Liver (tissue), 7 donors: ENCODE measurements at regions not wholly inside any gene's neighbourhood (a gene's known extent, or its start where the extent isn't known, plus 50 kb on each side); places are given as distances from the start of the nearest gene placed in this dataset.

Experiments
- DNase-seq: peaks from one replicate; pipeline ENCODE4 v3.0.0-alpha.2; 2017; ENCODE audit warnings: low spot score
- H3K27ac ChIP-seq, 2 donors: one replicate each; pipeline ENCODE4 v1.7.0; 2013; ENCODE audit warnings: inconsistent platforms in 2 of 2, low read length in 2 of 2, control low read depth in 1 of 2, low read depth in 1 of 2, mild to moderate bottlenecking in 1 of 2
- H3K27me3 ChIP-seq, 4 donors: one replicate each; pipeline versions ENCODE4 v1.6.1 to v1.7.0; 2013; ENCODE audit warnings: low read length in 3 of 4, inconsistent platforms in 1 of 4, mild to moderate bottlenecking in 1 of 4, moderate library complexity in 1 of 4; ENCODE audit not compliant: control insufficient read depth in 4 of 4, insufficient read depth in 4 of 4
- H3K36me3 ChIP-seq, 4 donors: one replicate each; pipeline versions ENCODE4 v1.6.1 to v1.7.0; 2013; ENCODE audit warnings: low read length in 3 of 4, mild to moderate bottlenecking in 3 of 4, low read depth in 1 of 4, moderate library complexity in 1 of 4; ENCODE audit not compliant: control insufficient read depth in 4 of 4, insufficient read depth in 3 of 4
- H3K4me1 ChIP-seq, 4 donors: one replicate each; pipeline versions ENCODE4 v1.6.1 to v1.7.0; 2013; ENCODE audit warnings: low read length in 3 of 4, mild to moderate bottlenecking in 3 of 4, moderate library complexity in 1 of 4; ENCODE audit not compliant: control insufficient read depth in 4 of 4, insufficient read depth in 4 of 4
- H3K4me3 ChIP-seq, 3 donors: one replicate each; pipeline versions ENCODE4 v1.6.1 to v1.7.0; 2013; ENCODE audit warnings: low read length in 3 of 3, control low read depth in 1 of 3, low read depth in 1 of 3, mild to moderate bottlenecking in 1 of 3
- H3K9ac ChIP-seq, 2 donors: one replicate each; pipeline ENCODE4 v1.7.0; 2013; ENCODE audit warnings: low read length in 2 of 2, mild to moderate bottlenecking in 2 of 2, moderate library complexity in 2 of 2, control low read depth in 1 of 2, low read depth in 1 of 2
- H3K9me3 ChIP-seq, 4 donors: one replicate each; pipeline versions ENCODE4 v1.6.1 to v1.7.0; 2013; ENCODE audit warnings: low read length in 3 of 4; ENCODE audit not compliant: control insufficient read depth in 4 of 4
- ATF3 ChIP-seq: IDR thresholded peaks from 2 replicates; pipeline ENCODE4 v1.6.1; 2016; ENCODE audit warnings: antibody characterized with exemption
- EGR1 ChIP-seq, 2 donors: IDR thresholded peaks; 2 replicates each; pipeline ENCODE4 v1.6.1; 2016 to 2018; ENCODE audit warnings: antibody characterized with exemption in 2 of 2, low read depth in 2 of 2
- FOXA1 ChIP-seq: IDR thresholded peaks from 2 replicates; pipeline ENCODE4 v1.6.1; 2016; ENCODE audit warnings: antibody characterized with exemption
- FOXA2 ChIP-seq: IDR thresholded peaks from 2 replicates; pipeline ENCODE4 v1.6.1; 2016; ENCODE audit warnings: antibody characterized with exemption
- GABPA ChIP-seq, 2 donors: IDR thresholded peaks in 1 of 2; conservative IDR thresholded peaks in 1 of 2; 2 replicates each; pipeline ENCODE4 v1.6.1; 2016; ENCODE audit warnings: antibody characterized with exemption in 2 of 2, mild to moderate bottlenecking in 1 of 2, moderate library complexity in 1 of 2
- HNF4A ChIP-seq, 2 donors: conservative IDR thresholded peaks; 2 replicates each; pipeline ENCODE4 v1.6.1; 2016; ENCODE audit warnings: antibody characterized with exemption in 2 of 2, mild to moderate bottlenecking in 2 of 2
- HNF4G ChIP-seq: IDR thresholded peaks from 2 replicates; pipeline ENCODE4 v1.6.1; 2016; ENCODE audit warnings: antibody characterized with exemption
- JUND ChIP-seq, 2 donors: IDR thresholded peaks; 2 replicates each; pipeline ENCODE4 v1.6.1; 2016; ENCODE audit warnings: antibody characterized with exemption in 2 of 2
- MAX ChIP-seq: IDR thresholded peaks from 2 replicates; pipeline ENCODE4 v1.6.1; 2016; ENCODE audit warnings: antibody characterized with exemption
- NR2F2 ChIP-seq: IDR thresholded peaks from 2 replicates; pipeline ENCODE4 v1.6.1; 2016; ENCODE audit warnings: antibody characterized with exemption
- RAD21 ChIP-seq, 2 donors: IDR thresholded peaks; 2 replicates each; pipeline ENCODE4 v1.6.1; 2016; ENCODE audit warnings: antibody characterized with exemption in 2 of 2, mild to moderate bottlenecking in 2 of 2
- REST ChIP-seq: IDR thresholded peaks from 2 replicates; pipeline ENCODE4 v1.6.1; 2016; ENCODE audit warnings: antibody characterized with exemption, mild to moderate bottlenecking
- SP1 ChIP-seq: IDR thresholded peaks from 2 replicates; pipeline ENCODE4 v1.6.1; 2018; ENCODE audit warnings: antibody characterized with exemption, mild to moderate bottlenecking
- TAF1 ChIP-seq: conservative IDR thresholded peaks from 2 replicates; pipeline ENCODE4 v1.6.1; 2016; ENCODE audit warnings: antibody characterized with exemption, mild to moderate bottlenecking
- YY1 ChIP-seq: IDR thresholded peaks from 2 replicates; pipeline ENCODE4 v1.6.1; 2016; ENCODE audit warnings: antibody characterized with exemption, mild to moderate bottlenecking
- ZBTB33 ChIP-seq: IDR thresholded peaks from 2 replicates; pipeline ENCODE4 v1.6.1; 2016; ENCODE audit warnings: antibody characterized with exemption
- WGBS: extraction: QIAGEN DNeasy Blood & Tissue Kit; methylation state at CpG from one replicate; pipeline ENCODE4 v1.1.7; 2013; 5-methylcytosine and 5-hydroxymethylcytosine counted together
- donor health status: healthy.
- donor health status: healthy.
- donor health status: healthy.
- donor health status: healthy.

GRCh38 chr6:33960345-33961313 lies 156.8 kb upstream of the MLN start (continued):
- TF ChIP-seq REST (no peak), ZBTB33 (no peak), ATF3 (no peak), MAX (no peak), YY1 (no peak), RAD21 (IDR thresholded peaks at IDR 0.05) (no peak), NR2F2 (no peak)

GRCh38 chr6:33959661-33960344 lies 156.0 kb upstream of the MLN start:
- no peak for DNase-seq
- no peak for TF ChIP-seq NR2F2
- TF ChIP-seq HNF4A (conservative IDR thresholded peaks at IDR 0.05) = no peak
- H3K9ac ChIP-seq = no peak overlapping the region
- no peaks in the 10 kb centered on the region for H3K4me1 ChIP-seq
- no peaks in the 10 kb centered on the region for H3K27me3 ChIP-seq
- H3K9me3 ChIP-seq = no peaks in the 10 kb centered on the region
- H3K27ac ChIP-seq = no peak overlapping the region
- WGBS = 92% methylated on average over 8 of the region's 8 CpGs
- no peaks in the 10 kb centered on the region for H3K36me3 ChIP-seq
- H3K4me3 ChIP-seq = no peak overlapping the region

- no peaks in the 10 kb centered on the region for H3K4me1 ChIP-seq
- H3K36me3 ChIP-seq = no peaks in the 10 kb centered on the region
- H3K27ac ChIP-seq = no peak overlapping the region
- DNase-seq = no peak
- H3K4me3 ChIP-seq = no peak overlapping the region
- 75% methylated on average over 2 of the region's 2 CpGs for WGBS
- H3K9me3 ChIP-seq = no peaks in the 10 kb centered on the region
- no peak overlapping the region for H3K9ac ChIP-seq
- H3K27me3 ChIP-seq = no peaks in the 10 kb centered on the region
- TF ChIP-seq YY1 = no peak
- no peak for TF ChIP-seq ZBTB33
- no peak for TF ChIP-seq NR2F2
- TF ChIP-seq EGR1 (IDR thresholded peaks at IDR 0.05; ENCODE audit: low read depth in 2 of 2) = no peak
- no peak for TF ChIP-seq FOXA2
- no peak for TF ChIP-seq GABPA (IDR thresholded peaks at IDR 0.05 in 1 of 2, conservative IDR thresholded peaks at IDR 0.05 in 1 of 2)
- TF ChIP-seq HNF4G = no peak
- TF ChIP-seq HNF4A (conservative IDR thresholded peaks at IDR 0.05) = no peak
- TF ChIP-seq FOXA1 = no peak
- no peak for TF ChIP-seq SP1
- no peak for TF ChIP-seq JUND (IDR thresholded peaks at IDR 0.05)
- no peak for TF ChIP-seq TAF1
- no peak for TF ChIP-seq ATF3
- no peak for TF ChIP-seq REST
- no peak for TF ChIP-seq RAD21 (IDR thresholded peaks at IDR 0.05)
These were observed 155.5 kb upstream of the MLN start for GRCh38 chr6:33959329-33959651.
